HCT116 (cell line): ENCODE measurements at regions not wholly inside any gene's neighbourhood (a gene's known extent, or its start where the extent isn't known, plus 50 kb on each side); places are given as distances from the start of the nearest gene placed in this dataset.

ENCODE experiments used
- CTCF ChIP-seq, 3 experiments: fragments of 200-600 bp in 1 of 3; sonication (generic) in 1 of 3; IDR thresholded peaks in 2 of 3; conservative IDR thresholded peaks in 1 of 3; 2 replicates each; pipeline ENCODE4 v1.5.1; 2012 to 2017; ENCODE audit warnings: low read depth in 2 of 3, low read length in 2 of 3, antibody characterized with exemption in 1 of 3, borderline replicate concordance in 1 of 3, control low read depth in 1 of 3, mild to moderate bottlenecking in 1 of 3, mixed read lengths in 1 of 3, mixed run types in 1 of 3, moderate library complexity in 1 of 3; ENCODE audit not compliant: insufficient read depth in 1 of 3
- EZH2 ChIP-seq: fragments of 200-600 bp; sonication (generic); IDR thresholded peaks from 2 replicates; pipeline ENCODE4 v1.6.1; 2017; ENCODE audit warnings: antibody characterized with exemption, mixed run types
- JUND ChIP-seq: IDR thresholded peaks from 2 replicates; pipeline ENCODE4 v1.6.1; 2012
- MAX ChIP-seq: IDR thresholded peaks from 2 replicates; pipeline ENCODE4 v1.6.1; 2012
- POLR2A ChIP-seq: IDR thresholded peaks from 2 replicates; pipeline ENCODE4 v1.7.0; 2011; ENCODE audit warnings: borderline replicate concordance; ENCODE audit not compliant: insufficient read depth, insufficient read length; ENCODE audit errors: extremely low read depth
- YY1 ChIP-seq: IDR thresholded peaks from 2 replicates; pipeline ENCODE4 v1.6.1; 2011; ENCODE audit warnings: low read length, low read depth, moderate library complexity, mild to moderate bottlenecking; ENCODE audit not compliant: insufficient replicate concordance; ENCODE audit errors: extremely low read depth

- TF ChIP-seq POLR2A (no peak), YY1 (no peak), CTCF (IDR thresholded peaks at IDR 0.05 in 2 of 3, conservative IDR thresholded peaks at IDR 0.05 in 1 of 3; ENCODE audit: borderline replicate concordance in 1 of 3, insufficient read depth in 1 of 3, low read depth in 2 of 3, low read length in 2 of 3) (no peak), MAX (no peak), JUND (no peak), EZH2 (no peak)
Observed at GRCh38 chr1:232388363-232388762, 241.6 kb downstream of the SIPA1L2 start.
